CD4-positive, alpha-beta T cell treated with Interleukin-12 subunit alpha and Interleukin-12 subunit beta, for 1 hour (primary cell): ENCODE measurements at regions not wholly inside any gene's neighbourhood (a gene's known extent, or its start where the extent isn't known, plus 50 kb on each side); places are given as distances from the start of the nearest gene placed in this dataset.
"Not testable (repeated sequence)": the region's sequence is repeated elsewhere in the genome, so short reads cannot be mapped to it uniquely, and the experiment has no call there.

Experiments used
- DNase-seq: peaks from one replicate; pipeline ENCODE4 v3.0.0-alpha.2; 2020

DNA sequence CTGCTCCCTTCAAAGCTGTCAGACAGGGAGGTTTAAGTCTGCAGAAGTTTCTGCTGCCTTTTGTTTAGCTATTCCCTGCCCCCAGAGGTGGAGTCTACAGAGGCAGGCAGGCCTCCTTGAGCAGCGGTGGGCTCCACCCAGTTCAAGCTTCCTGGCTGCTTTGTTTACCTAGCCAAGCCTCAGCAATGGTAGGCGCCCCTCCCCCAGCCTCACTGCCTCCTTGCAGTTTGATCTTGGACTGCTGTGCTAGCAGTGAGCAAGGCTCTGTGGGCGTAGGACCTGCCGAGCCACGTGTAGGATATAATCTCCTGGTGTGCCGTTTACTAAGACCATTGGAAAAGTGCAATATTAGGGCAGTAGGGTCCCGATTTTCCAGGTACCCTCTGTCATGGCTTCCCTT, 707.1 kb upstream of the POM121L12 start:
- DNase-seq = not testable (repeated sequence)

- no peak for DNase-seq
These were observed 710.2 kb upstream of the POM121L12 start for GRCh38 chr7:52325237-52325636.

GRCh38 chr7:52323202-52323746, 712.2 kb upstream of the POM121L12 start:
- DNase-seq = no peak

DNA sequence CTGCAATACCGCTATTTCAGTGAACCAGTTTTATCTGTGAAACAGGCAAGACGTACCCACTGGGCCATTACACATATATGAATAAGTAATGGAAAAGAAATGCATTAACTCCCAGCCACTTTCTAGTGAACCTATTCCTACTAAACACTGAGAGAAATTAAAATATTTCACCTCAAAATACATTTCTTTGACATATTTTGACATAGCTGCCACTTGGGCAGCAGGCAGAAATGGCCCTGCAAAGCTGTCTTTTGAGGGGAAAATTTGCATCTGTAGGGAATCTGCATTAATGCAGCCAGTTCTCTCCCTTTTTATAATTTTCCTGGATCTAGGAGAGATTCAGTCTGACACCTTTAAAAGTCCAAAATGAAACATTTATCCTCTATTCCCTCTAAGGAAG, 714.8 kb upstream of the POM121L12 start:
- DNase-seq = no peak

DNA sequence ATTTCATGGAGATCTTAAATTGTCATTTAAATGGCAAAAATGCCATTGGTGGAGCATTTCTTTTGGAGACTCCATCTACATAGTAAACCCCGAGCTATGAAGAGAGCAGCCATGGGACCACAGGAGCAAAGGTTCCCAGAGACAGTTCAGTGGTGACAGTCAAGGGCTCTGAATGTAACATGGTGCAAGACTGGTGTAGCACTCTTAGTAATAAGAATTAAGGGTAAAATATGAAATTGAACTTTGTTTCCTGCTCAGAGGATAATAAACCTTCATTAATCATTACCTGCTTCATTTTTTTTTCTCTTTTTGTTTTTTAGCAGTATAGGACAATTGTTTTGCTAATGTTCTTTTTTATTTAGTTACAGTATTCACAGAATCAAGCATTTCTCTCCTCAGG, 717.5 kb upstream of the POM121L12 start:
- DNase-seq = no peak

- no peak for DNase-seq
These were observed 723.5 kb upstream of the POM121L12 start for GRCh38 chr7:52311886-52312285.

GRCh38 chr7:52309631-52310030, 725.8 kb upstream of the POM121L12 start:
- DNase-seq = no peak

GRCh38 chr7:52302765-52303520, 732.5 kb upstream of the POM121L12 start:
- no peak for DNase-seq

DNA sequence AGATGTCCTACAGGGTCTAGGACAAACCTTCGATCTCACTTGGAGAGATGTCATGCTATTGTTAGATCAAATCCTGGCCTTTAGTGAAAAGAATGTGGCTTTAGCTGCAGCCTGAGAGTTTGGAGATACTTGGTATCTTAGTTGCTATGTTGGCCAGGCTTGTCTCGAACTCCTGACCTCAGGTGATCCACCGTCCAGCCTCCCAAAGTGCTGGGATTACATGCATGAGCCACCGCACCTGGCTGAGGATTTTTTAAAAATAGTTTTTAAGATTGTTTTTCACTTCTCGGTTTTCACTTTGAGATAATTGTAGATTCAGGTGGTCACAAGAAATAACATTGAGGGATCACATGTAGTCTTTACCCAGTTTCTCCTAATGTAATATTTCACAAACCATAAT, 738.3 kb upstream of the POM121L12 start:
- DNase-seq = no peak

- no peak for DNase-seq
These were observed 740.5 kb upstream of the POM121L12 start for GRCh38 chr7:52294942-52295341.

- DNase-seq = no peak
These were observed 746.2 kb upstream of the POM121L12 start for GRCh38 chr7:52289247-52289646.

DNA sequence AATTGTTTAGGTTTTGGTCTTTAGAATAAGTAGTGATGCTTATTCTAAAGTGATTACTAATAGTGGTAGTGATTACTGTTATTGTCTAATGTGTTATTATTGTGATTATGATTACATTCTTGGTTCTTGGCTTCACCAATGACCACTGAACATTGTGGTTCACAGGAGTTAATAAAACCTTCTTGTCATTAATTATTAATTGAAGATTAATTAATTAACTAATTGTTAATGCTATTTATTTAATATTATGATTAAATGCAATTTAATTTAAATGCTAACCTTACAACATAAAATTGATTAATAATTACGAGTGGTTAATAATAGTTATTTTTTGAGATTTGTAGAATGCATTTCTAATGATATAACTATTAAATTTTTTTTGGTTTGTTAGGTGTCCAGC, 747.7 kb upstream of the POM121L12 start:
- no peak for DNase-seq

DNA sequence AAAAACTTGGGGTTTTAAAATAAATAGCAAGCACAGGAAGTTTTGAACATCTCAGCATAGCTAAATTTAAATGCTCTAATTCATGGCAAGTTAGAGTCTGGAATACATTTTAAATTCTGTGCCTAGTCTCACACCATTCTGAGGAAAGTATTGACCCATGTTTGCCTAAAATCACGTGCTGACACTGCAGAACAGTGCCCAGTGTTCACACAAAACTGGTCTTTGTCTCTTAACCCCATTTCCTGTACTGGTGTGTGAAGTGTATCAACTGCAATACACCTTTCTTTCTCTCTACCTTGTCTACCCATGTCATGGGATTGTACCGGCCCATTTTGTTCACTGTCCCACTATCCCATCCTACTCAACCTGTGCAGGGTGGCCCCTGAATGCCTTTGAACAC, 749.7 kb upstream of the POM121L12 start:
- no peak for DNase-seq

GRCh38 chr7:52283335-52283734, 752.1 kb upstream of the POM121L12 start:
- no peak for DNase-seq

DNA sequence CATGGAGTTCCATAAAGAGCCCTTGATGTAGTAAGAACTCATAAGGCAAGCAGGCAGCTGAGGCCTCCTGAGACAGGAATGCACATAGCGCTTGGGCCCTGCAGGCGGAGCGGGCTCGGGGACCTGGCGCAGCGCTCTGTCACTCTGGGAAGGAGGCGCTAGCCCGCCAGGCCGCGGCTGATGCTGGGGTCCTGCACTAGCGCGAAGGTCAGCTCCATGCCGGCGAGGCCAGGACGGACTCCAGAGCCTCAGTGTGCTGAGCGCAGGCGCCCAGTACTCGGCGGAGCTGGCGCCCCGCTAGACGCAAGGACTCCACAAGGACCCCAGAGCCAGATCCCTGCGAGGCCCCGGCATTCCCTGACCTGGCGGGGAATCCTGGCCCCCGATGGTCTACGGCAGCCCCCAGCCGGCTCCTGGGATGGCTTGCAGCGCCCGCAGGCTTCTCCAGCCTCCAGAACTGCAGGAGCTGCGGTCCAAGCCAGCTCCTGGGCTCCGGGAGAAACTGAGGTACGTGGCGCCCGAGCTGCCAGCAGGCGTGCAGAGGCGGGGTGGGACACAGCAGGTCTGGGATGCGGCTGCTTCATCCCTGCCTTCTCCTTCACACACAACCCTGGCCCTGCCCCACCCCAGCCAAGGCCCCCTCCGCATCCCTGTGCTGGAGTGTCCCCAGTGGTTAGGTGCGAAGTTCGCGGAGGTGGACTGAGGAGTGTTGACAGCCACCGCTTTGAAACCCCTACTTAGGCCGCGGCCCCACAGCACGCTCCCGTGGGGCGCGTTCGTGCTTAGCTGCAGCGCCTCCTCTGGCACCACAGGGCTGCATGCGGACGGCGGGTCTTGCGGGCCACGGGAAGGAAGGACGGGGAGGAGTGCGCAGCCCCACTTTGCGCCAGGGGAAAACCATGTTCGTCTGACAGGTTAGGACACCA, 761.5 kb upstream of the POM121L12 start:
- no peak for DNase-seq

- no peak for DNase-seq
These were observed 763.7 kb upstream of the POM121L12 start for GRCh38 chr7:52271703-52272102.

DNA sequence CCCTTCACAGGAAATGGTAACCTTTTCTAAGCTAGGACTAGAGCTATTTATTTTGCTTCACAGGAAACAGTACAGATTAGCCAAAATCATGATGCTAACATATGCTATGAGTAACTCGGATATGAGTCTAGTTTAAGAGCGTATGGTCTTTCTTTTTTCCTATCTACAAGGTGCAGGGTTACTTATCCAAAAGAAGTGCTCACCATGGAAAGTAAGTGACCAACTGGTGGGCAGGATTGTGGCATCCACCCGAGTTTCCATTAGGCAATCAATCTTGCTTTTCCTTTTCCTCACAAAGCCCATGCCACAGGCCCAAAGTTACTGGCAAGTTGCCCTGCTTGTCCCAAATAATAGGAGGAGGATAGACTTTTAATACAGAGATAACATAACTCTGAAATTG, 765.1 kb upstream of the POM121L12 start:
- DNase-seq = no peak

DNA sequence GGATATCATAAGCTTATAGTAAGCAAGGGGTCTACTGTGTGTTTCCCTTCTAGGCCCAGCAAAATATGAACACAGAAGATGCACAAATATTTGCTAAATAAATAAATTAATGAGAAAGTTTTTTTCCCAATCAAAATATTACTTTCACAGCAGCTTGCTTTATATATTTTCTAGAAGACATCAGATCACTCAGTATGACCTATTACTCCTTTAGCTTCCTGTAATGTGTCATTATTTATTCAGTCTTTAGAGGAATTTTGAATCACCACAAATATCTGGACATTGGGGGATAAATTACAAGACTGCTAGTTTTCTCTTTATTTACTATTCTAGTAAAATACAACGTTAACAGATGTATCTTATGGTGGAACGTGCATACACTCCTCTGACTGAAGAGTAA, 765.8 kb upstream of the POM121L12 start:
- no peak for DNase-seq

- no peak for DNase-seq
These were observed 774.4 kb upstream of the POM121L12 start for GRCh38 chr7:52261057-52261456.

DNA sequence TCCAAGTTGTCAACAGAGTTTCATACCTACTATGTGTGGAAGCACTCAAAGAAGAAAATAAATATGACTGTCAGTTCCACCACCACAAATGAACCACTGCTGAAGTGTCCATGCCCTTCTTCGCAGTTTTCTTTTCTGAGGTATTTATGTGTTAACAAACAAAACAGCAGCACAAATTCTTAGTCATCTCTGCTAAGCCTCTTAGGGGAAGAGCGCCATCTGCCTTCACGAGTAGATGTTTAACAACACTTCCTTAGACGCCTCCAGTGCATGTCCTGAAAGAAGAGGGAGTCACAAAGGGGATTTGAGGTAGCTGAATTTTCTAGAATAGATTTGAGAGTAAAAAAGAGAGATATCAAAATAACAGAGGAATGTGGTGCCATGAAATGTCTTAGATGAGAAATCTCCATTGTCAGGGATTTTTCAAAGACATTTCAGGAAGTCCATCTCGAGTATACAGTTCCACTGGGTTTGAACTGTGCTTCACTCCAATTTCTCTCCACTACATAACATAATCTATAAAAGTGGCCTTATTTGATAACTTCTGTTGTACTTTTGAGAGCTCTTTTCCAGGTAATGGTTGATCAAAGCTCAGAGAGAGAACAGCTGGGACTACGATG, 775.3 kb upstream of the POM121L12 start:
- DNase-seq = no peak

- DNase-seq = no peak
These were observed 777.5 kb upstream of the POM121L12 start for GRCh38 chr7:52257890-52258289.

DNA sequence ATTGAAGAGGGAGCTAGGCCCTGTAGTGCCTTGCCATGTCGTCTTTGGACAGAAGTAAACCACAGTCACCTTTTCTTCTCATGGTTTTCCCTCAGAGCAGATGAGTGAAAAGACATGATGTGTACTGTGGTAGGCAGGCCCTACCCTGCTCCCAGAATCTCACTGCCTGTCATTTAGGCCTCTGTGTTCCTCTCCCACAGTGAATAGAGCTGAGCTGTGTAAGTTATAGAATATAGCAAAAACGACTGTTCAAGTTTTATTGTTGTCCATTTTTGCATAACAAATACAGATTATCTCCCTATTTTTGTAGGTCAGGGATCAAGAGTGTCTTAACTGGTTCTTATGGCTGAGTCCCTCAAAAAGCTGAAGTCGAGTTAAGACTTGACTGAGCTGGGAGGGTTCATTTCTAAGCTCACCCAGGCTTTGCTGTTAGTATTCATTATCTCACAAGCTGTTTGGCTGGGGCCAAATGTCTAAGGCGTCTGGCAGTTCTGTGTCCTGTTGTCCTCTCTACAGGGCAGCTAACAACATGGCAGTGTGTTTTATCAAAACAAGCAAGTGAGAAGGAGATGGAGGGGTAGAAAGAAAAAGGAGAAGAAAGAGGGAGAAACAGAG, 780.9 kb upstream of the POM121L12 start:
- DNase-seq = no peak

GRCh38 chr7:52253953-52254352, 781.5 kb upstream of the POM121L12 start:
- DNase-seq = no peak
